A673 (cell line): ENCODE measurements at regions not wholly inside any gene's neighbourhood (a gene's known extent, or its start where the extent isn't known, plus 50 kb on each side); places are given as distances from the start of the nearest gene placed in this dataset.

Experiments used
- BruUV-seq: library from RNA; stranded (reverse); fragments of 400-500 nt; replicated peaks from 2 replicates; lab custom pipeline; 2021; lab: Mats Ljungman, UMichigan
- CTCF ChIA-PET: fragments of 300-600 bp; sonication (Branson Sonifier 250); formaldehyde crosslinking; loops from one replicate; lab custom pipeline; 2022; ENCODE audit warnings: antibody characterized with exemption; lab: Charles Lee
- POLR2A ChIA-PET: fragments of 300-600 bp; sonication (Branson Sonifier 250); formaldehyde crosslinking; loops from one replicate; lab custom pipeline; 2022; ENCODE audit warnings: antibody characterized with exemption; ENCODE audit not compliant: low non-redundant PET; lab: Charles Lee
- DNase-seq: peaks from one replicate; pipeline ENCODE4 v3.0.0-alpha.2; 2015; ENCODE audit warnings: low spot score
- H3K27ac ChIP-seq: fragments of 200-600 bp; sonication (generic); 2 replicates; pipeline ENCODE4 v1.5.1; 2016; ENCODE audit warnings: mixed run types, low read depth, mild to moderate bottlenecking, mixed read lengths, antibody characterized with exemption, low read length; ENCODE audit not compliant: poor library complexity, severe bottlenecking
- H3K27me3 ChIP-seq: fragments of 200-600 bp; sonication (generic); replicated peaks from 2 replicates; pipeline ENCODE4 v1.6.1; 2017; ENCODE audit warnings: mixed run types, low read depth, mild to moderate bottlenecking, mixed read lengths, antibody characterized with exemption, low read length; ENCODE audit not compliant: insufficient read depth, poor library complexity
- H3K36me3 ChIP-seq: fragments of 200-600 bp; sonication (generic); 2 replicates; pipeline ENCODE4 v1.6.1; 2016; ENCODE audit warnings: mixed run types, mild to moderate bottlenecking, mixed read lengths, antibody characterized with exemption, low read length; ENCODE audit not compliant: insufficient read depth, poor library complexity, severe bottlenecking
- H3K4me1 ChIP-seq: fragments of 200-600 bp; sonication (generic); 2 replicates; pipeline ENCODE4 v1.6.1; 2017; ENCODE audit warnings: mixed run types, mild to moderate bottlenecking, mixed read lengths, antibody characterized with exemption, low read length; ENCODE audit not compliant: insufficient read depth, poor library complexity, severe bottlenecking
- H3K4me3 ChIP-seq: fragments of 200-600 bp; sonication (generic); 2 replicates; pipeline ENCODE4 v1.5.1; 2016; ENCODE audit warnings: low read depth, mixed run types, mild to moderate bottlenecking, mixed read lengths, low read length; ENCODE audit not compliant: poor library complexity, severe bottlenecking
- H3K9me3 ChIP-seq: fragments of 200-600 bp; sonication (generic); 2 replicates; pipeline ENCODE4 v1.6.1; 2016; ENCODE audit warnings: mixed run types, low read depth, mild to moderate bottlenecking, mixed read lengths, antibody characterized with exemption, low read length; ENCODE audit not compliant: poor library complexity, severe bottlenecking
- EZH2 ChIP-seq: fragments of 200-600 bp; sonication (generic); IDR thresholded peaks from 2 replicates; pipeline ENCODE4 v1.6.1; 2017; ENCODE audit warnings: borderline replicate concordance, low read depth, mild to moderate bottlenecking, mixed read lengths, antibody characterized with exemption, low read length; ENCODE audit not compliant: poor library complexity, severe bottlenecking
- intact Hi-C: fragments of 100-400 bp; cut with micrococcal nuclease; formaldehyde crosslinking; loops from one replicate; pipeline ENCODE4 v1.10.0; 2022; ENCODE audit not compliant: unreplicated experiment
- TF ChIP-seq, protein P1 (sequence below): fragments of 300-800, 200-600 bp; sonication (generic); conservative IDR thresholded peaks from 2 replicates; pipeline ENCODE4 v1.5.1; 2017; ENCODE audit warnings: low read depth, mild to moderate bottlenecking, antibody characterized with exemption, low read length, moderate library complexity, mixed read lengths

GRCh38 chr11:71124127-71124526 lies 128.2 kb downstream of the SHANK2 start:
- Histone ChIP-seq H3K4me1 (no peaks in the 10 kb centered on the region), H3K27ac (no peak overlapping the region), H3K36me3 (no peaks in the 10 kb centered on the region), H3K4me3 (no peak overlapping the region), H3K9me3 (no peaks in the 10 kb centered on the region), H3K27me3 (no peaks in the 10 kb centered on the region)
- intact Hi-C loops = no loop called here
- ChIA-PET POLR2A (no interaction called here), CTCF (no interaction called here)
- no TSS peak for BruUV-seq
- DNase-seq = no peak
- TF ChIP-seq, protein P1, sequence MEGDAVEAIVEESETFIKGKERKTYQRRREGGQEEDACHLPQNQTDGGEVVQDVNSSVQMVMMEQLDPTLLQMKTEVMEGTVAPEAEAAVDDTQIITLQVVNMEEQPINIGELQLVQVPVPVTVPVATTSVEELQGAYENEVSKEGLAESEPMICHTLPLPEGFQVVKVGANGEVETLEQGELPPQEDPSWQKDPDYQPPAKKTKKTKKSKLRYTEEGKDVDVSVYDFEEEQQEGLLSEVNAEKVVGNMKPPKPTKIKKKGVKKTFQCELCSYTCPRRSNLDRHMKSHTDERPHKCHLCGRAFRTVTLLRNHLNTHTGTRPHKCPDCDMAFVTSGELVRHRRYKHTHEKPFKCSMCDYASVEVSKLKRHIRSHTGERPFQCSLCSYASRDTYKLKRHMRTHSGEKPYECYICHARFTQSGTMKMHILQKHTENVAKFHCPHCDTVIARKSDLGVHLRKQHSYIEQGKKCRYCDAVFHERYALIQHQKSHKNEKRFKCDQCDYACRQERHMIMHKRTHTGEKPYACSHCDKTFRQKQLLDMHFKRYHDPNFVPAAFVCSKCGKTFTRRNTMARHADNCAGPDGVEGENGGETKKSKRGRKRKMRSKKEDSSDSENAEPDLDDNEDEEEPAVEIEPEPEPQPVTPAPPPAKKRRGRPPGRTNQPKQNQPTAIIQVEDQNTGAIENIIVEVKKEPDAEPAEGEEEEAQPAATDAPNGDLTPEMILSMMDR = no peak
- no peak for TF ChIP-seq EZH2

GRCh38 chr11:71120471-71120896 lies 131.9 kb downstream of the SHANK2 start:
- no peak for TF ChIP-seq EZH2
- TF ChIP-seq, protein P1 = peak; percentile 24; the same call in 1 of the 2 replicates
- H3K27me3 ChIP-seq = no peaks in the 10 kb centered on the region
- H3K27ac ChIP-seq = no peak overlapping the region
- peak; percentile 21 for DNase-seq
- H3K9me3 ChIP-seq = no peaks in the 10 kb centered on the region
- no peaks in the 10 kb centered on the region for H3K4me1 ChIP-seq
- no peak overlapping the region for H3K4me3 ChIP-seq
- no TSS peak for BruUV-seq
- intact Hi-C loops = no loop called here
- ChIA-PET POLR2A (no interaction called here), CTCF (no interaction called here)
- H3K36me3 ChIP-seq = no peaks in the 10 kb centered on the region

- Histone ChIP-seq H3K4me1 (no peaks in the 10 kb centered on the region), H3K9me3 (no peaks in the 10 kb centered on the region), H3K36me3 (no peaks in the 10 kb centered on the region), H3K27me3 (no peaks in the 10 kb centered on the region), H3K4me3 (no peak overlapping the region), H3K27ac (no peak overlapping the region)
- DNase-seq = no peak
- ChIA-PET CTCF (no interaction called here), POLR2A (no interaction called here)
- TF ChIP-seq, protein P1 = no peak
- TF ChIP-seq EZH2 = no peak
- no TSS peak for BruUV-seq
- intact Hi-C loops = no loop called here
Measured at GRCh38 chr11:71119656-71120269, 132.6 kb downstream of the SHANK2 start.
